KG1 (cell line): ENCODE measurements at regions not wholly inside any gene's neighbourhood (a gene's known extent, or its start where the extent isn't known, plus 50 kb on each side); places are given as distances from the start of the nearest gene placed in this dataset.

Experiments used
- DNase-seq: peaks from one replicate; lab custom pipeline; 2025; lab: John Stamatoyannopoulos, UW

DNA sequence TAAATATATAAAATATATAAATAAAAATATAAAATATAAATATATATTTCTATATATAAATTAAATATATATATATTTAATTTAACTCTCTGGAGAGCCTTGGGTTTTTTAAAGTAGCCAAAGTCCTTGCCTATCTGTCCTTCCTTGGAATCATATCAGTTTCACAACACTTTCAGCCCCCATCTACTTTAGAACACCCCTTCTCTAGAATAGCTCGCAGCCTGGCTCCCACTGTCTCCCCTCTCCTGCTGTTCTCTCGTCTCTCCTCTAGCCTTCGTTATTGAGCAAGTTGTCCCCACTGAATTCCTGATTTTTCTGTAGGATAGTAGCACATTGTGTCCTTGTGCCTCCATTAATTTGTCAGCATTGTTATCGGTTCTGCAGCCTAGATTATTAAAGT lies 677.0 kb downstream of the RNF144A start:
- DNase-seq, result no peak

DNA sequence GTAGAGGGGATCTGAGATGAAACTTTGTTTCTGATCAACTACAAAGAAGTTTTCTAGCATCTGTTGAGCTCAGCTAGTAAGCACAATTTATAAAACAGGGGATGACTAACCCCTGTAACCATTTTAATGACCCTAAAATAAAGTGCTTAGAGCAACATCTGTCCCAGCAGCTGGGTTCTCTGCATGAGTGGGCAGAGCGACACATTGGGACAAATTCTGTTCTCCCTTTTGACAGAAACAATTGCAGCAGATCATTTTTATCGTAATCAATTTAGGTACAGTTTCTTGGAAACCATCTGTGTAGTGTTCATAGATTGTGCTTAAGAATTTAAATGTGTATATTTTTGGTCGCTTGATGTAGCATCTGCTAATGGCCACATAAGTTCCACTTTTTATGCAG lies 678.0 kb downstream of the RNF144A start:
- DNase-seq, result no peak

DNA sequence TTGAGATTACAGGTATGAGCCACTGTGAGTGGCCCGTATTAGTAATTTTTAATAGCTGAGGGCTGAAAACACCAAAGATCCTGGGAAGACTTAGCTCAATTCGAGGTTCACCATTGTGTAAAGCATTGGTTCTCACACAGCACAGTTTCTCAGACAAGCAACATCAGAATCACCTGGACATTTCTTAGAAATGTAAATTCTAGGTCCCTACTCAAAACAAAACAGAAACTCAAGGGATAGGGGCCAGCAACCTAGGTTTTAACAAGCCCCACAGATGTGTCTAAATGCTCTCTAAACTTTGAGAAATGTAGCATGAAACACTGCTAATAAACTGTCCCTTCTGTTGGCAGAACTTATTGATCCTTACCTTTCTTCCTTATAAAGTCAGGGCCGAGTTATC lies 681.2 kb downstream of the RNF144A start:
- DNase-seq, result no peak

DNA sequence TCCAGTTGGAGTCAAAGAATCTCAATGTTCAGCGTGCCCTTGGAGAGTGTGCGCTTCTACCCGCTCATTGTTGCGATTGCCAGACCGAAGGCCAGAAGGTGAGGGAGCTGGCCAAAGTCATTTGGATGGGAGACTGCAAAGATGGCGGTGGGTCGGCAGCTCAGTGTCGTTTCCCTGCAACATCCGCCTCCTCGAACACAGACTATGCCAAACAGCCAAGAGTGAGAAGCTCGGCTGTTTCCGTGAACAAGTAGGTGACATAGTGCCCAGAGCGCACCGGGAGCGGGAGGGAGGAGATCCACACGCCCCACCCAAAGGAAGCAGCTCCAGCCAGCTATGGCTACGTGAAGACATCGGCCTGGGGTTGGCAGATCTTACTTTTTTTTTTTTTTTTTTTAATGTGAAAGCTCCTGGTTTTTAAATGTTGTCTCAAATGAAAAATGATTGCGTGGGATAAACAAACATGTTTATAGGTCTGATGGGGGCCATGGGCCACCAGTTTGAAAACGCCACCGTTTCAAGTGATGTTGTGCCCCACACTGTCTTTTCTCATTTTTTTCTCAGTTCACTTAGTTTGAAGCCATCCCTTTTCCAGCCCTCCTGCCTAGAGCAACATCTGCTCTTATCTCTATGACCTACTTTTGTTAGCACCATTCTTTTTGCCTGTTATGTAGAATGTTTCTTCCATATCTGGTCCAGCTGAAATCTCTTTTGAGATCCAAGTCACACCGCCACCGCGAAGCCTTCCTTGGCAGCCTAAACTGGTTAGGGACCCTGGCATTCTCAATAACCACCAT lies 682.4 kb downstream of the RNF144A start:
- DNase-seq, result no peak

DNA sequence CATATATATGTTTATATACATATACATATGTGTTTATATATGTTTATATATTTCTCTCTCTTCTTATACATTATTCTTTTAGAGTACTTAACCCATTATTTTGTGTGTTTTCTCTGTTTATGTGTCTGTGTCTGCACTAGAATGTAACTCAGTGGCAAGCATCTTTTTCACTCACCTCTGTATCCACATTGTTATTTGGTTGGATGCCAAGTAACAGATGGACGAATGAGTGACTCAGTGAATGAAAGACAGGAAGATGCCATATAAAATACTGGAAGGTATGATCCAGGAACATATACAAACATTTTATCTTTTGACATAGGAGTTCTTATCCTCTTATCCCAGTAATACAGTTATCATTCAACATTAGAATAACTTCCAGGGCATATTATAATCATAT lies 684.8 kb downstream of the RNF144A start:
- no peak for DNase-seq

DNA sequence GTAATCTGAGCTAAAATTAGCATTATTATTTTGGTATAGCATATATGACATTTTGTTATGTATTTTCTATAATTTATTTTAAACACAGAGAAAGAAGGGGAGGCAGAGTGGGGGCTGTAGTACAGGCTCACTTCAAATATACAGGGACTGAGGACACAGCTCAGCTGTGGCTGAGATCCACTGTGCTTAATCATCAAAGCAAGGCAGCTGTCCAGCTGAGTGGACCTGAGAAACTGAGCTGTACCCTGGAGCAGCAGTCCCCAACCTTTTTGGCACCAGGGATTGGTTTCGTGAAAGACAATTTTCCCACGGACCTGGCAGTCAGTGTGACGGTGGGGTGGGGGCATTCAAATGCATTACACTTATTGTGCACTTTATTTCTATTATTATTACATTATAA lies 687.2 kb downstream of the RNF144A start:
- DNase-seq, result no peak

DNA sequence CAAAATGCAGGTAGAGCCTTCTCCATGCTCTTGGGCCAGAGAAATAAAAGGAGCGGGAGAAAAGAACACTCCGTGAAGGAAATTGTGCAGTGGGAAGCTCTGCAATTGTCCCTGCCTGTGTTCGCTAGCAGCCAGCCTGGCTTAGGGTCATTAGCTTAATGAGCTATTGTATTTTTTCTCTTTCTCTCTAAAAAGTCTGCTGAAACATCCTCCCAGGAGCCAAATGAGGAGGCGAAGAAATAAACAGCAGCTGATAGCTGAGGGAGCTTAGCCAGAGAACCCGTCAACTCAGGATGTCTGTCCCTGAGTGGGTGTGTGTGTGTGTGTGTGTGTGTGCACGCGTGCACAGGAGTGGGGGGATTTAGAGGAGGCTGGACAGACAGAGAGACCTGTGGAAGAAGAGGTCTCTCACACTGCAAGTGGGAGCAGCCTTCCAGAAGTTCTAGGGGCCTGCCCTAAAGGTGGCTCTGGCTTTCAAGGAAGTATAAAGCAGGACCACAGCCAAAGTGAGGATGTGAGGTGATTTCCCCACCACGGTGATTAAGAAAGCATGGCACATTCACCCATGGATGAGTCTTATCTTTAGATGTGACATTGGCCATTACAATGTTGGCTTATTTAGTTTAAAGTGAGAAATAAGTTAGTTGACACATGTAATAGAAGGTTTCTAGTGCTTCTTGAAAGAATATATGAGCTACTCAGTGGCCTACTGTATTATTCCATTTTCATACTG lies 690.4 kb downstream of the RNF144A start:
- no peak for DNase-seq

DNA sequence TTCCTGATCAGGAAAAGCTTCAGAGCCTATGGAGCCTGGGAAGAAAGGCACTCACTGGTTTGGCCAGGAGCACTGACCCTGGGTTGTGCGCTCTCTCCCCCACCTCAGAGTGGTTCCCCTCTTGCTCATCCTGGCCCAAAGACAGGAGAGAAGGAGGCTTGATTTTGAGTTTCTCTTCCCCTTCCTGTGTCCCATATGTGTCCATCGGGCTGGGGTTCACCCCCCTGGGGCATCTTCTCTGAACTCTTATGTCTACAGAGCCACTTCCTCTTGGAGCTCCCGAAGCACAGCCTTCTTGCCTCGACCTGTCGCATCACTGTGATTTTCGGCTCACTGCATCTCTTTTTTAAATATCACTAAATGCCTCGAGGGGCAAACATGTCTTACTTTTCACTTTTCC lies 692.3 kb downstream of the RNF144A start:
- no peak for DNase-seq

DNA sequence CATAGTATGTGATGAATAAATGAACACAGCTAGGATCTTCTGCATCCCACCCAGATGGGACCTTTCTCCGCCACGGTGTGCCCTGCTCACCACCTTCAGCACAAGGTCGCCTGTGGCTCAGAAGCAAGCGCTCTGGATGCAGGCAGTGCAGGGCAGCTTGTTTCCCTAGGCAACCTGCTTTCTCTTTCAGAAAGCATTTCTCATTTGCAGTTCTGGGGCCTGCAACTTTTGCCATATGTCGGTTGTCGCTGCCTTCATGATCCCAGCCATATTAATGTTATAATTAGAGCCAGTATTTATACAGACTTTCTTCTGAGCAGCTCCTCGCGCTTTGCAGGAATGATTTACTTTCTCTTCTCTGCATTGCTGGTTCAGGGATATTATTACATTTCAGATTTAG lies 692.8 kb downstream of the RNF144A start:
- DNase-seq, result no peak

DNA sequence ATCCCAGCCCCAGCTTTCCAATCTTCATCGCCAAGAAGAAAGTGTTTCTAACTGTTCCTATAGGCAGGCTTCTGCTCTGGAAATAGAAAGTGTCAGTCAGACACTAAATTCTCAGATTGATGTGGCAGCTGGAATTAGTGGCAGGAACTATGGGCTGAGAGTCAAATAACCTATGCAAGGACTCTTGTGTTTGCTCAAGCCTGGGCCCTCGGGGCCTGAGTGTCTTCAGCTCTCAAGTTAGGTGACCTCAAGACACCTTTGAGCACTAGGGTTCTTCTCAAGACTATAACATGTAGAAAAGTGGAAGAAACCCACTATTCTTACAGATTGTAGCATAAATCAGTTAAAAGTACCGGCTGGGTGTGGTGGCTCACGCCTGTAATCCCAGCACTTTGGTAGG lies 694.5 kb downstream of the RNF144A start:
- no peak for DNase-seq

DNA sequence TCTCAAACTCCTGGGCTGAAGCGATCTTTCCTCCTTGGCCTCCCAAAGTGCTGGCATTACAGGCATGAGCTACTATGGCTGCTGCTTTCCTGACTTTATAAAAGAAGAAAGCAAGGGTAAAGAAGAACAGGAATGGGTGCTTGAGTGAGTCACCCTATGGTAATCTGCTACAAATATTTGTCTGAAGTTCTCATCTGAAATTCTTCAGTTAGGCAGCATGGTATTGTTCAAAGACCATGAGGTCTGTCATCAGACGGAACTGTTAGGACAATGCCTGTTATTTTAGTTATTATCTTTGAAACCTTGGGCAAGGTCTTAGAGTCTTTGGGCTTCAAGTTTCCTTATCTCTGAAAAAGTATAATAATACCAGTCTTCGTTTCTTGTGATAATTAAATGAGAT lies 695.8 kb downstream of the RNF144A start:
- no peak for DNase-seq

DNA sequence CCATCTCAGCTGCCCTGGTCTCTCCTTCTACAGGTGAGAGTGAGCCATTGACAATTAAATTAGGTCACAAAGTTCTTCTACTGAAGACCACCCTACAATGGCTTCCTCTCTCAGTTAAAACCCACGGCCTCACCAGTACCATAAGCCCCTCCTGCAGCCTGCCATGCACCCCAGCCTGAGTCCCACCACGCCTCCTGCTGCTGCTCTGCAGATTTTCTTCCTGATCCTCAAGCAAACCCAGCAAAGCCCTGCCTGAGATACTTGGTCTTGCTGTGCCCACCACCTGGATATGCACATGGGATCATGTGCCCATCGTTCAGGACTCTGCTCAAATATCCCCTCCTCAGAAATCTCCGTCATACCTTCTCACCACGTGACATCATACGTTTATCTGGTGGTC lies 696.6 kb downstream of the RNF144A start:
- DNase-seq, result no peak

DNA sequence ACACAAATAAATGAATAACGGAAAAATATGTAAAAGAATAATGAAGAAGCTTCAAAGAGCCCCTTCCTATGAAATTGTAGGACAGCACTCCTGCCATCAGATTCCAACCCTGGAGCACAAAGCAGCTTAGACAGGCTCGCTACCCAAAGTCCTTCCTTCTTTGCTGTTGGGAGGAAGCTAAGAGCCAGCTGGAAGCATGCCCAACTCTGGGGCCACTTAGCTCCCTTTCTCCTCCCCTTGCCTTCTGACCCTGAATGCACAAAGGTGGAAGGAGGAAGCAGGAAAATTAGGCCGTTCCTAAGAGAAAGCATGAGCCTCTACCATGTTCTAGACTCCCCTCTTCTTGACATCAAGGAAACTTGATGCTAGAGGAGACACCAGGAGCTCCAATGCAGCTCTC lies 700.8 kb downstream of the RNF144A start:
- no peak for DNase-seq

DNA sequence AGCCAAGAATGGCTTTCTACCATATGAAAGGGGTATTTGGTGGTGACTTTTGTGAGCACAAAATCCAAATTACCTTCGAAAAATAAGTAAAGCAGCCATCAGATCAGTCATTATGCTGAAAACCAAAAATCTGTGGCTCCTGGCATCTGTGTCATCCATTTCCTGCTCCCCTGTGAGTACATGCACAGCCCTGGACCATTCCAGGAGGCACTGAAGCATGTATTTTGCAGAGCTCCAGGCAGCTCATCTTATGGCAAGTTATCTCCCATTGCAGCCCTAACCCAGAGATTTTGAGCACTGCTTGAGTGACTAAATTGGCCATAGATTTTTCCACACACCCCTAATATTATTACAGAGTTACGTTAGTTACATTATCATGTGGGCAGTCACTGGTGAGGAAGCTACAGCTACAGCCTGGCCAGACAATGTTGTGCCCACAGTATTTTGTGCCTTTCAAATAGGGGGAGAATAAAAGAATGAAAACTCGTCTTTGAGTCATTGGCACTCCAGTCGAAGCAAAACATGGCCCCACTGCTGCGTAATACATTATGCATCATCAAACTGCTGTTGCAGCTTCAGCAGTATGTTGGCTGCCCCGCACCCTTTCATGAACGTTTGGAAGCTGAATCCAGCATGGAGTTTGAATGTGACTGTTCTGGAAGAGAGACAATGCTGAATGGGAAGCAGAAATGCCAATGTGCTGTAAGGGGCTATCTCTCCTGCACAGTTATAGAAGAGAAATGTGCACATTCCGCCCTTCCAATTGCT lies 702.2 kb downstream of the RNF144A start:
- DNase-seq, result no peak

DNA sequence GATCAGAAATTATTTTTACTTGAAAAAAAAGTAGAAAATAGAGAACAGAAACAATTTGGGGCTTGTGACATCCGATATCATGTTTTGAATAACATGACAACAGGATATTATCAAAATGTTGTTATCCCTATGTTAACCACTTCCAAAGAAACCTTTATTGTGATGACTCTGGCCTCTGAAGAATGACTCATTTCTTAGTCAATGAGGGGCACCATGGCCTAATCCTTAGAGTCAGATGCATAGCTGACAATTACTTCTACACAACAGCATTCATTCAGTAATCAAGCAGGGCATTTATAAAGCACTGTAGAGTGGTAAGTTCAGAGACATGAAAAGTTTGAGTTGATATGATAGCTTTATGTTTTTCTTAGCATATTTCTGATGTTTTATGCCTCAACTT lies 703.0 kb downstream of the RNF144A start:
- no peak for DNase-seq

DNA sequence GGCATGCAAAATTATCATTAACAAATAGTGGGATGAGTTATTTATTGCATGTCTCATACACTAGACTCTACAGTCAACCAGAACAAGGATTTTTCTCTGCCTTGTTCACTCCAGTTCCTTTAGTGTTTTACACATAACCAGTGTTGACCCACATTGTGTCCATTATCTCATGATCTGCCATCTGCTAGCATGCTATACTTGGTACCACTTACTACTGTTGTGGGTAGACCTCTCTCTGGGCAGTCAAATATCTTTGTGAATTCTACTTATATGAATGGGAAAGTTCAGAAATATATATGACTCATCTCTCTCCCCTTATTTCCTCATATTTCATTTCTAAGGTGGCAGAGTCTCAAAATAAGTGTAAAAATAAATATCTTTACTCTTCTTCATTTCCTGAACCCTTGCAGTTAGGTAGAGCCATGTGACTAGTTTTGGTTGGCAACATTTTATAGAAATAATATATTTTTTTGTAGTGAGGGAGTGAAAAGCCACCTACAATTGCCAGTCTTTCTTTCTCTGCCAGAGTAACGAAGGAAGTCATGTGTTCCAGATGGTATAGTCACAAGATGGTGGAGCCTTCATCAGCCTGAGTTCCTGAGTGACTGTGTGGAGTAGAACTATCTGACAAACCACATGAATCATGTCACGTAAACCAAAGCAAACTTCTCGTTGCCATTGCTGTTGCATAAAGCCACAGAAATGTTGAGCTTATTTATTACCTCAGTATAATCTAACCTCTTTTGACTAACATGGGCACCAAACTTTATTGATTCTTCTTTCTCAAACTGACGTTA lies 704.0 kb downstream of the RNF144A start:
- no peak for DNase-seq

DNA sequence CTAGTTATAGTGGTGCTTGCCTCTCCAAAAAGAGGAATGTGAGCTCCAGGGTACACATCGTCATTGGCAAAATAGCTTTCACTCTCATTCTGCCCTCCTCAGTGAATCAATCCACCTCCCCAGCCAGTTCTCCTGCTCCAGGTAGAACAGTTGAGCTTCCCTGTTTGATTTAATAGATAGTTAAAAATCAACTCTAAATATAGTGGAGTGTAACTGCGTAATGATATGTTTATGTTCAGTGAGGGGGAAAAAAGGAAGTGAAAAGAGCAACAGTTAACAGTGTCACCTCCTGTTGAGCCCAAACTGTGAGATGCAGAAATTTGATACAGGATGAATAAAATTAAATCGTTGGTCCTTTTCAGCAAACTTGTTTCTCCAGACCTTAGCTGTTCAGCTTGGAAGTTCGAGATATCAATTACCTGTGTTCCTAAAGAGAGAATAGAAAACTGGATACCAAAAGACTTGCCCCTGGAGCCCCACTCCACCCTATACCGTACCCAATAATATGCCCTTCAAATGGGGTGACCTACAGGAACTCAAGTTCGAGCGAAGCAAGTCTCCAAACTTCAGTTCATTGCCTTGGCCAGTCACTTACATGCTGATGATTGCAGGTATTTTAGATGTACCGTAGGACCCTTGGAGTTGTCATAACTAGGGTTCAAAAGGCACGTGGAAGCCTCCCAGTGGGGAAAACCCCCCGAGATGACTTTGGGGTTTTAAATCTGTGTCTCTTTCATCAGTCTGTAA lies 708.4 kb downstream of the RNF144A start:
- DNase-seq, result no peak

DNA sequence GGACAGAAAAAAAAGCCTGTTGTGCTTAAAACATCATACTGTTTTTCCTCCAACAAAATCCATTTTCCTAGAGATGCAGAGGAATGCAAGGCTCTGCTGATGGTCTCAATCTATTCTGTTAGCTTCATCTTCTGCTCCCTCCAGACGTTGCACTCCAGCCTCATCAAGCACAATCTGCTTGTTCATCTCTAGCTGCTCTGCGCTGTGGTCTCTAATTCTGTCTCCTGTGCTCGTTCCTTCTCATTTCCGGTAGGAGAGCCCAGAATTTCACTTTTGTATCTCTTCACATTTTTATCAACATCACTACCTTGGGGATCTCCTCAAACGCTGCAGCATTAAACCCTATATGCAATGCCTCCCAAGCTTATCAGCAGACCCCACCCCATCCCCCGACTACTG lies 708.9 kb downstream of the RNF144A start:
- no peak for DNase-seq

DNA sequence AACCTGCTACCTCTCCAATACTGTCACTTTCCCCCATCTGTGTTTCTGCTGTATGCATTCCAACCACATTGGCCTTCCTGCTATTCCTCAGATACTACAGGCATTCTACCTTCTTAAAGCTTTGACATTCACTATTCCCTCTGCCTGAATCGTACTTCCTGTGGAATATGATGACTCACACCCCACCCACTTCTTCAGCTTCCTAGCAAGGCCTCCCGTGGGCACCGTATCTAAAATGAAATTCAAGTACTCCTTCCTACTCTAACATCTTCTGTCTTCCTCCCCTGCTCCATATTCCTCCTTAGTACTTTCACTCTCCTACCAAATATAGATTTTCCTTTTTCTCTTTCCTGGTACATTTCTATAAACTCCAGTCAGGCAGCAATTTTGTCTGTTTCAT lies 710.4 kb downstream of the RNF144A start:
- DNase-seq, result no peak

DNA sequence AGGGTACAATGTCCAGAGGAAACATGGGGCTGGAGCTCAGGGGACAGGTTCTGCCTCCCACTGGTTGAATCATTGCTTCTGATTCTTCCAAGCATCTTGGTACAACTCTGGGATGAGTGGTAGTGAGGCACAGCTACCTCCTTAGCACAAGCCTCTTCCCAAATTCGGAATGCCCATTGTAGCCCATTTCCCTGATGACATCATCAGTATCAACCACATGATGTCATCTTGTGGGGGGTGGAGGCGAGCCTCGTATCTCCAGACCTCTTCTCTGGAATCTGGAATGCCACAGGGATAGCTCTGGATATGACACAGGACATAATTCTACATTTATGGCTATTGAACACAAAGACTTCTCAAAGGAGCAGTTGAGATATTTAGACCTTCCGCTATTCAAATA lies 715.2 kb downstream of the RNF144A start:
- DNase-seq, result no peak

DNA sequence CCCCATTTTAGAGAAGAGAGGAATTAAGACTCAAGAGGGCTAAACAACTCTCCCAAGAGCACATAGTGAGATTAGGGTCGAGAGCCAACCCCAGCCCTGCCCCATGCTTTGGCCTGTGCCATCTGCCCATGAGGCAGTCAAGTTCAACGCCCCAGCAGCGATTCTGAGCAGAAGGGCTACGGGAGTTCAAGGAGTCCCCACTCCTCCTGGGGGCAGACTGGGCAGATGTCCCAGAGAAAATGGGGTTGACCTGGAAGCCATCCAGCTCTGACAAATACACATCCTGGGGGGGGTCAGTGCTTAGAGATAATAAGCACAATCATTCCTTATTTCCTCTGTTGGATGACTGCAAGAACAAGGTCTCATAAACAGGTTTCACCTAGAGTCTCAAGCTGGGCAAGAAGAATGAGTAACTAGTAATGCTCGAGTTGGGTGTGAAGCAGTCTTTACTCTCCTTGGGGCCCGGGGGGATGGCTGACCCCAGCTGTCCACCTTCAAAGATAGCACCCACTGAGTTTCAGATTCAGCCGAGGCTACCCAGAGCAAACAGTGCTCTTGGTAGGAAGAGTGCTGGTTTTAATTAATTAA lies 716.4 kb downstream of the RNF144A start:
- DNase-seq, result no peak
